Stimulated activated CD4-positive, alpha-beta T cell treated with anti-CD3 and anti-CD28 coated beads, TNF-alpha, amount 100 ng/mL, for 1 hour (primary cell): ENCODE measurements at regions not wholly inside any gene's neighbourhood (a gene's known extent, or its start where the extent isn't known, plus 50 kb on each side); places are given as distances from the start of the nearest gene placed in this dataset.

Experiments
- DNase-seq, 3 donors: peaks; one replicate each; pipeline ENCODE4 v3.0.0-alpha.2; 2020; ENCODE audit warnings: low read depth in 3 of 3, low spot score in 1 of 3

GRCh38 chr6:103236923-103237322 lies 1622.8 kb downstream of the HACE1 start:
- no peak for DNase-seq

DNA sequence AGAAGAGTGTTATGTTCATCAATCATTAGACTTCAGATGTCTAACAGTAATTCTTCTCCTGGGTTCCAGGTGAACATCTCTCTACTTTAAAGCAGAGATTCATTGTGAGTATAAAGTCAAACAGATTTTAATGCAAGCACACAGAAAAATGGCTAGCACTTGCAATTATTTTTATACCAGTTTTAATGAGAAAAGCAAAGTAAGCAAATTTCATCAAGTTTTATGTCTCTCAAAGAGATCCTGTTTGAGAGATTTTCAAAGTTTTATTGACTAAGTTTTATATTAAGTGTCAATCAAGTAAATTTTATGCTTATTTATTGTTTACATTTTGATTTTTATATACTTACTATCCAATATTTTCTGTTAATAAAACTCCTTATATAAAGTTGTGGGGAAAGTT lies 1628.5 kb downstream of the HACE1 start:
- DNase-seq, result no peak

GRCh38 chr6:103215847-103216246 lies 1643.9 kb downstream of the HACE1 start:
- no peak for DNase-seq

DNA sequence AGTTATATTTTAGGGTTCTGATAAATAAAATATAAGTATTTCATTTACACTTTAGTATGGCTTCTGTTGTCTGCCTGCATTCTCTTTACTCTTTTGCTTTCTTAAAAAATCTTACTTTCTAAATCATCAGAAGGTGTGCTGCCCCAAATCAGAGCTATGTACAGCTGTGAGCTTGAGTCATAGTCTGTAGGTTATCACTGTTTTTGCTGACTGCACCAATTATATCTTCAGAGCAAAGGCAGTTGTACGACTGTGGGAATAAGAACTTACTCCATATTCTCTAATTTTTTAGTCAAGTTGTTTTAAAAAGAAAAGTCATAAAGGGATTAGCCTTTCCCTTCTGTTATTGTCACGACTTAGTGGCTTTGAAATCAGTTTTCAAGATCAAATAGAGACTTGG lies 1649.0 kb downstream of the HACE1 start:
- DNase-seq, result no peak

GRCh38 chr6:103198386-103198785 lies 1661.3 kb downstream of the HACE1 start:
- no peak for DNase-seq

DNA sequence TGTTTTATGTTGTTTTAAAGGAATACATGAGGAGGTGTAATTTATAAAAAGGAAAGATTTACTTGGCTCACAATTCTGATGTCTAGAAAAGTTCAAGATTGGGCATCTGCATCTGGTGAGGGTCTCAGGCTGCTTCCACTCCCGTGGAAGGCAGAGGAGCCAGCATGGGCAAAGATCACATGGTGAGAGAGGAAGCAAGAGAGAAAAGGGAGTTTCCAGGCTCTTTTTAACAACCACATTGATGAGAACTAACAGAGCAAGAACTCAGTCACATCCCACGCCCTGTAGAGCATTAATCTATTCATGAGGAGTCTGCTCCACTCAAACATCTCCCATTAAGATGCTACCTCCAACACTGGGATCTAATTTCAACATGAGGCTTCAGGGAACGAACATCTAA lies 1666.3 kb downstream of the HACE1 start:
- no peak for DNase-seq

DNA sequence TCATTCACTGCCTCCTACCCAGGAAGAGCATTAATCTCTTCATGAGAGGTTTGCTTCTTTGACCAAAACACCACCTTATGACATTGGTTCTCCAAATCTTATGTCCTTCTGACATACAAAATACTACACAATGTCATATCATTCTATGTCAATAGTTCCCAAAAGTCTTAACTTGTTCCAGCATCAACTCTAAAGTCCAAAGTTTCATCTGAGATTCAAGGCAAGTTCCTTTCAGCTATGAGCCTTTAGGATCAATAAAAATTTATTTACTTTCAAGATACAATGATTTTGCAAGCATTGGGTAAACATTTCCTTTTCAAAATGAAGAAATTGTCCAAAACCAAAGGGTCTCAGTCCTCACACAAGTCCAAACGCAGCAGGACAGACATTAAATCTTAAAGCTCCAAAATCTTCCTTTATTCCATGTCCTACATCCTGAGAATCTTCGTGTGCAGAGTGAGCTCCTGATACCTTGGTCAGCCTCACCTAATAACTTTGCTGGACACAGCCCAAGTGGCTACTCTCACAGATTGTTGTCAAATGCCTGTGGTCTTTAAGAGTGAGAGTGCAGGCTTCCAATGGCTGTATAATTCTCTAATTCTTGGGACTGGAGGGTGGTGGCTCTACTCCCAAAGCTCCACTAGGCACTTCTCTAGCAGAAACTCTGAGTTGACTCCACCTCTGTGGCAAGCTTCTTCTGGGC lies 1668.2 kb downstream of the HACE1 start:
- no peak for DNase-seq

- no peak for DNase-seq
Measured at GRCh38 chr6:103184776-103185175, 1674.9 kb downstream of the HACE1 start.

GRCh38 chr6:103183831-103184411 lies 1675.8 kb downstream of the HACE1 start:
- no peak for DNase-seq

GRCh38 chr6:103178193-103178592 lies 1681.5 kb downstream of the HACE1 start:
- DNase-seq, result no peak

- DNase-seq, result no peak
Measured at GRCh38 chr6:103177791-103178190, 1681.9 kb downstream of the HACE1 start.

DNA sequence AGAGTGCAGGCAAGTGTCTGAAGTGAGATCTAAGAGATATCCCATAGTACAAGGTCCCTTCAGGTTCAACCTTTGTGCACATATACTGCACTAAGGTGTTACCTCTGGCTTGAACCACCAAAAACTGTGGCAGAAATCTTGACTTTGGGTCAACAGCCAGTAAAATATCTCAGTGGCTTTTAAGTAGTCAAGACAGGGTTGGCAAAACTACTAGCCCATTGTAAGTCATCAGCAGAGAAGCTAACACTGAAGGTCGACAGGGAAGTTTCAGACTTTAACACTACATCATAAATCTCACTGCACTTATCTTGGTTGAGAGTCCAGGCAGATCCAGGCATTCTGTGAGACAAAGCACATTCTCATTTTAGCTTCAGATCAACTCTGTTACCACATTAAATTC lies 1684.7 kb downstream of the HACE1 start:
- DNase-seq, result no peak

GRCh38 chr6:103167345-103168071 lies 1692.2 kb downstream of the HACE1 start:
- DNase-seq, result no peak

DNA sequence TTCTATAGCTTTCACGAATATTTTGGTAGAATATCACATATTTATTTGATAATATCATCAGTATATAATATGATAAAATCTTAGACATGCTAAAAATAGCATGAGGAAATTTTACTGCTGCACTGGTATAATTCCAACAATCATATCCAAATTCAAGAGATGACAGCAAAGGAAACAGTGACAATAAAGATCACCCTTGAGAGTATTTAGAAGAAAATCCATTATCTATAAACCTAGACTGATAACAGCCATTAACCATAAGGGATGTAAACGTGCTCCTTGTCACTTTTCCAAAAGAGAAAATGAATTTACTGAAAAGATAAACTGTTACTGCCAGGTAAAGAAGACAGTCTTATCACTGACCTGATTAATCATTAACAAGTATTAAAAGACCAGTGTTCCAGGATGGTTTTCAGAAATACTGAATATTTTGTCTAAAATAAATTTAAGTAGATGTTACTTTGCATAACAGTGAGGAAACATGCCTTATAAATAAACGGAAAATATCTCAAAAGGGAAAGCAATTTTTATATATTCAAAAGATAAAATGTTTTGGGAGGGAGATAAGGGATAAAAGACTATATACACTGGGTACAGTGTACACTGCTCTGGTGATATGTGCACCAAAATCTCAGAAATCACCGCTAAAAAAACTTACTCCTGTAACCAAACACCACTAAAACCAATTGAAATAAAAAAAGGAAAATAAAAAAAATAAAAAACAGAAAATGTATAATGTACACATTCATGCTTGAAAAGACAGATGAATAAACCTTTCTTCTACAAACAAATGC lies 1704.7 kb downstream of the HACE1 start:
- DNase-seq, result no peak

- no peak for DNase-seq
Measured at GRCh38 chr6:103153016-103153415, 1706.7 kb downstream of the HACE1 start.

DNA sequence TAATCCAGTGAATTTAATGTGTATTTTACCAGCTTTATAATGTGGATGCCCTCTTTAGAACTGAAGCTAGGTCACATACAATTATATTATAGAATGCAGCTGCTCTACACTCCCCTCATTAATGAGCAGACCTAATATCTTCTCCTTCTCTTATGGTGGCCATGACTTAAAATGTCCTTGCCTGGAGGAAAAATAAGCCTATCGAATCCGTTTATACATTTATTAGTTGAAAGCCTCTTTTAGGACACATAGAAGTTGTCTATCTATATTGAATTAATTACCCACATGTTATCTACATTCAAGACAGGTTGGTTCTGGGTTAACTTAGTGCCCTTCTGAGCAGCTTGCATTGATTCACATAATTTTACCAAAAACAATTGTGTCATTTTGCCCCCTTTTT lies 1716.8 kb downstream of the HACE1 start:
- DNase-seq, result no peak

GRCh38 chr6:103140308-103141027 lies 1719.3 kb downstream of the HACE1 start:
- DNase-seq, result no peak

- no peak for DNase-seq
Measured at GRCh38 chr6:103139377-103139776, 1720.3 kb downstream of the HACE1 start.

DNA sequence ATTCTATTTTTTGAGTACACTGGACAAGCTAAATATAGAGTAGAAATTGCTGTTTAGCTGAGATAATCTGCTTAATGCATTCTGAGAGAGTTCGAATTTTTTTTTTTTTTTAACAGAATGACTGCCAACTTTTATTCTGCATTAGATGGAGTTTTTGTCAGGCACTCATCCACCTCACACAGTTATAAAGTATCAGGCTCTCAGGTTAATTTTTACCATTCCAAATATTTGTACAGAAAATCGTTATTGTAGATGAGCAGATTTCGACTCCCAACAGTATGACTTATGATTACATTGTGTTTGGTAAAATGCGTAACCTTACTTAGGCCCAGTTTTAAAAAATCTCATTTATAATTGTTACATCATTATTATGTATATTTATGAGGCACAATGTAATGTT lies 1731.0 kb downstream of the GRIK2 start:
- DNase-seq, result no peak

- DNase-seq, result no peak
Measured at GRCh38 chr6:103122766-103123601, 1729.5 kb downstream of the GRIK2 start.
